NCI-H524 treated with DMSO at 0.1 percent for 48 hours (cell line): ENCODE measurements at regions not wholly inside any gene's neighbourhood (a gene's known extent, or its start where the extent isn't known, plus 50 kb on each side); places are given as distances from the start of the nearest gene placed in this dataset.
"Not testable (repeated sequence)": the region's sequence is repeated elsewhere in the genome, so short reads cannot be mapped to it uniquely, and the experiment has no call there.

Source experiments
- DNase-seq: peaks from one replicate; lab custom pipeline; 2025; lab: John Stamatoyannopoulos, UW

DNA sequence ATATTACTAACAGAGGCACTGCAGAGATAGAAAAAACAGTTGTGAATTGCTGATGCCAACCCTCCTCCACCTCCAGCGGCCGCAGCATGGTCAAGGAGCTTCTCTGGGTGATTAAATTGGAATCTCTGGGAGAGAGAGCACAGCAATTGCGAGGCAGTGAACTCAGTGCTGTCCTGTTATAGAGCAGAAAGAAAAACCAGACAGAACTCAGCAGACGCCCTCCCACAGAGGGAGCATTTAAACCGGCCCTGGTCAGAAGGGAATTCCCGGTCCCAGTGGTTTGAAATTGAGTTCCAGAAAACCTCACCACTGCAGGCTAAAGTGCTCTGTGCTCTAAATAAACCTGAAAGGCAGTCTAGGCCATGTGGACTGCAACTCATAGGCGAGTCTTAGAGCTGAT is 175.4 kb downstream of the SQOR start:
- no peak for DNase-seq

DNA sequence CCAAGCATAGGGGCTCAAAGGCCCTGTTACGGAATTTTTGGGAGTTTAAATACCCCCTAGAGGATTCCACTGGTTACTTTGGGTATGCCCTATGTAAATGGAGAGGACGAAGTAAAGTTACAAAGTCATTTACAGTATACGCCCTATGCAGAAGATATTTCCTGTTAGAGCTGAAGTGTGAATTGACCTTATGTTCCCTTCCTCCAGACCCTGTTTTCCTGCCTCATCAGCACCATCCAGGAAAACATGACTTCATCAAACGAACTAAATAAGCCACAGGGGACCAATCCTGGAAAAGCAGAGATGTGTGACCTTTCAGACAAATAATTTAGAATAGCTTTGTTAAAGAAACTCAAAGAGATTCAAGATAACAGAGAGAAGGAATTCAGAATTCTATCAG is 177.4 kb downstream of the SQOR start:
- no peak for DNase-seq

DNA sequence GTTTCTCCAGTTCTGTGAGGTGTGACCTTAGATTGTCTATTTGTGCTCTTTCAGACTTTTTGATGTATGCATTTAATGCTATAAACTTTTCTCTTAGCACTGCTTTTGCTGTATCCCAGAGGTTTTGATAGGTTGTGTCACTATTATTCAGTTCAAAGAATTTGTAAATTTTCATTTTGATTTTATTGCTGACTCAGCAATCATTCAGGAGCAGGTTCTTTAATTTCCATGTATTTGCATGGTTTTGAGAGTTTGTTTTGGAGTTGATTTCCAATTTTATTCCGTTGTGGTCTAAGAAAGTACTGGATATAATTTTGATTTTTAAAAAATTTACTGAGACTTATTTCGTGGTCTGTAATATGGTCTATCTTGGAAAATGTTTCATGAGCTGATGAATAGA is 182.7 kb downstream of the SQOR start:
- not testable (repeated sequence) for DNase-seq

DNA sequence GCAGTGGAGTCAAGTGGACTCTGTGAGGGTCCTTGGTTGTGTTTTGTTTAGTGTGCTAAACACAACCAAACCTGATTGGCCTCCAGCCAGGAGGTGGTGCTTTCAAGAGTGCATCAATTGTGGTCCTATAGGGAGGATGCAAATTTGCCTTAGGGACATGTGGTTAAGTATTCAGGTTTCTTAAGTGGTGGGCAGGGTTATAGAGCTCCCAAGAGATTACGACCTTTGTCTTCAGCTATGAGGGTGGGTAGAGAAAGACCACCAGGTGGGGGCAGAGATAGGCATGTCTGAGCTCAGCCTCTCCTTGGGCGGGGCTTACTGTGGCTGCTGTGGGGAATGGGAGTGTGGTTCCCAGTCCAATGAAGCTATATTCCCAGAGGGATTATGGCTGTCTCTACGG is 186.6 kb downstream of the SQOR start:
- DNase-seq, result no peak

DNA sequence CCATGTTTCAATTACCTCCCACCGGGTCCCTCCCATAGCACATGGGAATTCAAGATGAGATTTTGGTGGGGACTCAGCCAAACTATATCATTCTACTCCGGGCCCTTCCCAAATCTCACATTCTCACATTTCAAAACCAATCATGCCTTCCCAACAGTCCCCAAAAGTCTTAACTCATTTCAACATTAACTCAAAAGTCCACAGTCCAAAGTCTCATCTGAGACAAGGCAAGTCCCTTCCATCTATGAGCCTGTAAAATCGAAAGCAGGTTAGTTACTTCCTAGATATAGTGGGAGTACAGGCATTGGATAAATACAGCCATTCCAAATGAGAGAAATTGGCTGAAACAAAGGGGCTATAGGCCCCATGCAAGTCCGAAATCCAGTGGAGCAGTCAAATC is 188.1 kb downstream of the SQOR start:
- not testable (repeated sequence) for DNase-seq

DNA sequence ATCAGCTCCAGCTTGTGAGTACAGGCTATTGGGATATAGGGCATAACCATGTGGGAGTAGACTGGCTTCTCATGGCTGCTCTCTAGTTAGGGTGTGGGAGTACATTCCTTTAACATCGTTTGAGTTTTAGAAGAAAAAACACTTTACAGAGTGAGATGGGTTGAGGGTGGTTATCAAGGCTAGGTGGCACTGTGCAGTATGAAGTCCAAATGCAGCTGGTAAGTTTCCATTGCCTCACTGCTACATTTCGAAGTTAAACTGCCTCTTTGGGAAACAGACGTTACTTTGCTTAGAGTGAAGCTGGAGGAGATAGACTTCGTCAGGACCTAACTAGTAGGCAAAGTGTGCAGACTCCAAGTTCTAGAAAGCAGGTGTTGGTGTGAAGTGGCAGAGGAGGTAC is 192.4 kb downstream of the SQOR start:
- no peak for DNase-seq

DNA sequence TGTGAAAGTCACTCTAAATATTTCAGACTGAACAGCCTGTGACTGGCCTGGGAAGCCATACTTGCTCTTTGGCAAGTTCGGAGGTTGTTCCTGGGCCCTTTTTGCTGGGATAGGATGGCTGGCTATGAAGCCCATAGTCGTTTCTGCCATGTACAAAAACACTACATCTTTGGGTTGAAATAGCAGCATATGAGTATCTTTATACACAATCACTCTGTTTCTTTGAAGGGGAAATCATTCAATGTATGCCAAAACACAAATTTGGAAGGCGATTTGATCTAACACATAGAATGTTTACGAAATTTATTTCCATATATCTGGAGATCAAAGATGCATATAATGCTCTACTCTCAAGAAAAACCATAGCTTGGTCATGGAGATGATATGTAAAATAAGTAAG is 192.9 kb downstream of the SQOR start:
- DNase-seq, result no peak

DNA sequence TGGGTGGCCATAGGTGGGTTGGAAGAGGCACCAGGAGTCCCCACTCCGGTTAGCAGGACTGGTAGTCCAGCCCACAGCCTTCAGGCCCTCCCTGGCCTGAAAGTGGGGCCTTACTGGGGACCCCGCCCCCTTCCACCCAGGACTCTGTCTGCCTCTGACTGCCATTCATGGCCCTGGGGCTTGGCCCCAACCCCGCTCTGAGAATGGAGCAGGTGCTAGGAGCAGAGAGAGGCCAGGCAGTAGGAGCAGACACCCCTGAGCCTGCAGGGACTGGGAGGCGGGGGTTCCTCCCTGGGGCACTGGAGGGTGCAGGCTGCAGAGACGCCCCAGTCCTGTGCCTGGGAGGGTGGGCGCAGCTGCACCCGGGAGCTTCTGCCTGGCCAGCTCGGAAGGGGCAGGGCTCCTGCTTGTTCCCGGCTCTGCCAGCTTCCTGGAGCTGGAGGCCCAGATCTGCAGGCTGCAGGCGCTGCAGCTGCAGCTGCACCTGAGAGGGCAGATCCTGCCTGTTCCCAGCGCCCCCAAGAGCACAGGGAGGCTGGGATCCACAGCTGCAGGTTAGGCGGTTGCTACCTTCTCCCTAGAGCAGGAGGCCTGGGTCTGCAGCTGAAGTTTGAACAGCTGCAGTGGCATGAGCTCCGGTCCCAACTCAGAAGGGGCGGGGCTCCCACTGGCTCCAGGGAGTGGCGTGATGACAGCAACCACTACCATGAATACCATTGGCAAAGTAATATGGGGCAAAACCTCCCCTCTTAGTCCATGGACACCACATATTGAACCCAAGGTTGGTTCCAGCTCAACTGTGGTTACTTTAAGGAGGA is 194.7 kb downstream of the SQOR start:
- DNase-seq, result no peak

DNA sequence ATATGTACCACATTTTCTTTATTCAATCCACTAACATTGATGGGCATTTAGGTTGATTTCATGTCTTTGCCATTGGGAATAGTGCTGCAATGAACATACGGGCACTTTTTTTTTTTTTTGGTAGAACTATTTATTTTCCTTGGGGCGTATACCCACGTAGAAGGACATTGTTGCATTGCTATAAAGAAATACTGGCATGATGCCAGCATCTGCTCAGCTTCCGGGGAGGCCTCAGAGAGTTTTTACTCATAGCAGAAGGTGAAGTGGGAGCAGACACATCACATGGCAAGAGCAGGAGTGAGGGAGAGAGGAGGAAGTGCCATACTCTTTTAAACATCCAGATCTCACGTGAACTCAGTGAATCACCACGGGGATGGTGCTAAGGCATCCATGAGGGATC is 197.0 kb downstream of the SQOR start:
- no peak for DNase-seq

DNA sequence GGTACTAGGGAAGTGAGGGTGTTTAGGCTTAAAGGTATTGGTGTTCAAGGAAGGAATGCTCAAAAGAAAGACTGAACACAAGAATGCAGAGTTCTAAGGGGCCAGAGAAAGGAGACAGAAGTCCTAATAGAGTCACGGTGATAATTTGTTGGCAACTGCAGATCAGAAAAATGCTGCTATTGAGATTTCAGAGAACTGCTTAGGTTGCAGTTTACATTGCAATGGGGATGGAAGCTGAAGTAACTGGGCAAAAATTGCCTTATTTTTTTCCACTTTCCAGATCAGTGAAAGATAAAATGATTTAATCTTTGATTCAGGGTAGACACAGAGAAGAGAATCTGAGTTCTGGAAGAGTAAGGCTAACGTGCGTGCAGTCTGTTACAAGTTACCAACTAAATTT is 199.8 kb downstream of the SQOR start:
- no peak for DNase-seq

DNA sequence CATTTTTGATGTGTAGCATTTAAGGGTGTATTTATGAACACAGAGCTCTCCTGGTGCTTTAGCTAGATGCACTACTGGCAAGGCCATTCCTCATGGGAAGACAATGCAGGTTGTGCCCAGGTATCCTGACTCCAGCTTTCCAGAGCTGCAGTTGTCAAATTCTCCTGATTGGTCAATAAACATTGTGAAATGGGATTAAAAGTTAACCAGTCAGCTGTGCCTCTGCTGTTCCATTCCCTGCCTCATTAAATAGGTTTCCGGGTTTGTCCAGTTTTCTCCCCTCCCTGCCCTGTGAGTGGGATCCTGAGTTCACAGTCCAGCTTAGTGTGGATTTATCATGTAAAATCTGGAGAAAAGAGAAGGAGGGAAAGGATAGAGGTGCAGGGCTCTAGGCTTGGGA is 207.3 kb downstream of the SQOR start:
- no peak for DNase-seq

DNA sequence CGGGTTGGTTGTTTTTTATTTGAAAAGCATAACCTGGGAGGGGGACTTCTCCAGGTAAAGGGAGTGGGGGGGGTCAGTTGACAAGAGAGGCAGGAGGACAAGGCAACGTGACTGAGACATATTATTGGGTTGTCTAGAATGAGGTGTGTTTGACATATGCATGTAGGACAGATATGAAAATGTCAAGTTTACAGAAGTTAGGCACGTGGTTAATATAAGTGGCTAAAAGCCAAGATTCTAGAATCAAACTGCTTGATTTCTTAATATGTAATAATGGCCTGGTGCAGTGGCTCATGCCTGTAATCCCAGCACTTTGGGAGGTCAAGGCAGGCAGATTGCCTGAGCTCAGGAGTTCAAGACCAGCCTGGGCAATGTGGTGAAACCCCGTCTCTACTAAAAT is 212.8 kb downstream of the SQOR start:
- no peak for DNase-seq

DNA sequence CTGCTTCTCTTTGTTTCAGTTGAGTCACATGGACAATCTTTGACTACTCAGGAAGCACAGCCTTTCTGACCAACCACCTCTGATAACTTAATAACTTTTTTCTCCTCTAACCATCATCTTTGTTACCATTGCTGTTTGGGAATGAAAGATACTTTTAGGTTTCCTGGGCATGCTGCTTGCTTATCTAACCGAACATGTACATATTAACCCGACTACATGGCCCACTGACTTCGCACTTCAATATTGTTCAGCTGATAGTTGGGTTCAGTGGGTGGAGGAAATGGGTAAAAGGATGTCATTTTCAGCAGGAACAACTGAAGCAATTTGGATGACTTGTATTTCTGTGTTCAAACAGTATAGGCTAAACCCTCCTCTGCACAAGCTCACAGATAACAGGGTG is 214.3 kb downstream of the SQOR start:
- no peak for DNase-seq

DNA sequence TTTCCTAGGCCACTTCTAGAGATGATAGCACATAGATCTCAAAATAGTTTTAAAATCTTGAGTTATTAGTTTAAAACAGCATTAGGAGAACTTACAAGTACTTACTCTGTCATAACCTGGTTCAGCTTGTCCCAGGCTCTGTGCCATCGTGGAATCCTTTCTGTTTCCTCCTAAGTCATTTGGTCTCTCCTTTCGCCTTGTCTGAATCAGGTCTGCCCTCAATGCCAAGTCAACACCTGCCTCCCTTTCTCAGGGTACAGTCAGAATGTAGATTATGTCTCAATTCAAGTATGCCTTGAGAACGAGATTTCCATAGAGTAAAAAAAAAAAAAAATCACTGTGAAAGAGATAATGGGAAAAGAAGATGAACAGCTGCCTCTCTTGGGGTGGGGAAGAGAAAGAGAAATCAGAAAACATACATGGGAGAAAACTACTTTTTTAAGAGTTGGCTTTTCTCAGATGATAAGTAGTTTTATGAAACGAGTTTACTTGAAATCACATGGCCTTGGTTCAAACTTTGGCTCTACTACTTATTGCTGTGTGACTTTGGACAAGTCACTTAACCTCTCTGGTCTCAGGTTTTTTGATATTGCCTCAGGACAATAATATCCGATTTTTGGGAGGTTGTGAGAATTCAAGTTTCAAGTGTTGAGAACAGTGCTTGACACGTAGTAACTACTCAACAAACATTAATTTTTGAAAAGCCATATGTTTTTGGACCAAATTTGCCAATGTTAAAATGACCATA is 219.8 kb downstream of the SQOR start:
- DNase-seq, result no peak

DNA sequence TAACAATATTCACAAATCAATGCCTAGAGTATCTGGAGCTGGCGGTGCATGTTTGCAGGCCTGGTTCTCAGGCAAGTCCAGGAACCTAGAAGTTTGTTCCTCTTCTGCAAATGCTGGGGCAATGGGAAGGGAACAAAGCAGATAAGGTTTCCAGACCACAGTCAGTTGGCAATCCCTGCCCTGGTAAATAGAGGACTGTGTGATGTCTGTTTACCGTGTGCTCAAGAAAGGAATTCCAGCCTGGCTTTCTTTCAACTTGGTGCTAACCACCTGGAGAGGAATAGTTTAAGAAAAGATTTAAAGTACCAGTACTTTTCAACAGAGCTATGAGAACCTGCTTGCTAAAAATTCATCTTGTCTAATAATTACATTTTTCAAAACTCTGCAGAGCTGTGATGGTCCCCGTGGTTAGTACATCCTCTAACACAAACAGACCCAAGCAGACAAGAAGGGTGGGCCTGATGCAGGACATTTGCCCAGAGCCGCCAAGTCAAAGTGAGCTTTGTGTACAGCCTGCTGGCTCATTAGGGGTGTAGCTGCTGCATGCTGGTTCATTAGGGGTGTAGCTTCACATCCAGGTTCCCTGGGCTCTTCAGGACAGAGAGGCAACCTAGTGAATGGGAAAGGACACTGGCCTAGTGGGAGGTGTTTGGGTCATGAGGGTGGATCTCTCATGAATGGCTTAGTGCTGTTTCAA is 220.5 kb downstream of the SQOR start:
- no peak for DNase-seq

DNA sequence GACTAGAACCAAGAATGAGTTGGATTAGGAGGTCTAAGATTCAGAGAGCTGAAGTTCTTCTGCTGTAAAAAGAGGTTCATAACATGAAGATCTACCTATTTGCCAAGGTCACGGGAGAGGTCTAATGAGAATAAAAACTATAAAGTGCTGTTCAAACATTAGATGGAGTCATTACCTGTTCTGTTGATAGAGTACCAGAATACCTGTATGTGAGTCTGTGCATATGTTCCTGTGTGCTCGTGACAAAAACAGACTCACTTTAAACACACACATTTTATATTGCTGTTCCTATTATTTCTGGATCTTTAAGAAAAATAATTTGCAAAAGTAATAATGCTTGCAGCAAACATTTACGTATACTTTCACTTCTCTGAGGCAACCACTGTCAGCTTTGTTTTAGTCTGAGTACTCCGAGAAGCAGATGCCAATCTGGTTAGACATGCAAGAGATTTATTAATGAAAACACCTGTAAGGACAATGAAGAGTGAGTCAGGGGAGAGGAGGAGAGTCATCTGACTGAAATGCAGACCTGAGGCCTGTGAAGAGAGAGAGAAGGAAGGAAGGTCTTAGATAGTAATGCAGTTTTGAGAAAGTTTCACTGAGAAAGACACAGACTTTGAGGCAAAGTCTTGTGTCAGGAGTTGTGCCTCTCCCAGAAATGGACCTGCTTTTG is 221.2 kb downstream of the SQOR start:
- DNase-seq, result no peak

DNA sequence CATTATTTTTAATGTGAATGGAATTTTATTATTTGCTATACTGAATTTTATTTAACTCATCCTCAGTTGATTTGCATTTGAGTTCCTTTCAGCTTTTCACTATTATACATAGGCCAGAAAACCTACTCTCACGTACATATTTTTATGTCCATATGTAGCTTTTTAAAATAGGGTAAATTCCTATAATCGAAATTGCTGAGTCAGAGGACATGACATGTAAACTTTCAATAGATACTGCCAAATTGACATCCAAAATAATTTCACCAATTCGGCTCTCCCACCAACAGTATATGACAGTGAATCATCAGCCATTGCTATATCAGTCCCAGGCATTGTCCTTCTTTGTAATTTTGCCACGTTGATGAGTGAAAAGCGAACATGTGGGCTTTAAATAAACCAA is 222.5 kb downstream of the SQOR start:
- no peak for DNase-seq

DNA sequence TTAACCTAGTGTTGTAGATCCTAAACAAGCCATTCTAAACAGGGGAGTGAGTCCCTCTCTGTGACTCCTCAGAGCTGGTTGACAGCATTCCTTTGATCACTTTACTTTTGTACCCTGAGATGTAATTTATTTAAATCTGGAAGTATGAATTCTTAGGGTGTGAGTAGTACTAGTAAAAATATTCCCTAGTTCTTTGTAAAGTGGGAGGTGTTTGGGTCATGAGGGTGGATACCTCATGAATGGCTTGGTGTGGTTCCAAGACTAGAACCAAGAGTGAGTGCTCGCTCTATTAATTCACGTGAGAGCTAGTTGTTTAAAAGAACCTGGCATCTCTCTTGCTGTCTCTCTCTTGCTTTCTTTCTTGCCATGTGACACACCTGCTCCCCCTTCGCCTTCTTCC is 223.7 kb downstream of the SQOR start:
- DNase-seq, result no peak

DNA sequence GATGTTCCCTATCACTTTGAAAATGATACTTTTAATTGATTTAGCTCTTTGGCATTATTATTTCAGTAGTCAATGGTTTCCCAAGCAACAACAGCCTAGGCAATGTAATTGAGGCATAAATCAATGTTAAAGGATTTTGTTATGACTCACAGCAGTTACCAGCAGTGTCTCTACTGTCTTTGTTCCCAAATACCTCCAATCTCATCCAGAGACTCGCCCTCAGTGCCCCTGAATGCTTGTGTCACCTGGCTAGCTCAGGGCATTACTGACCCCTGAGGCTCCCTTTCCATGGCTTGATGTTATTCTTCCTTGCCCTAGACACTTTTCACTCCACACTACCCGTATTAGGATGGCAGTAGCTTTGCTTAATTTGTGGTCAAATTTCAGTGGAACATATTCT is 227.2 kb downstream of the SQOR start:
- DNase-seq, result no peak

DNA sequence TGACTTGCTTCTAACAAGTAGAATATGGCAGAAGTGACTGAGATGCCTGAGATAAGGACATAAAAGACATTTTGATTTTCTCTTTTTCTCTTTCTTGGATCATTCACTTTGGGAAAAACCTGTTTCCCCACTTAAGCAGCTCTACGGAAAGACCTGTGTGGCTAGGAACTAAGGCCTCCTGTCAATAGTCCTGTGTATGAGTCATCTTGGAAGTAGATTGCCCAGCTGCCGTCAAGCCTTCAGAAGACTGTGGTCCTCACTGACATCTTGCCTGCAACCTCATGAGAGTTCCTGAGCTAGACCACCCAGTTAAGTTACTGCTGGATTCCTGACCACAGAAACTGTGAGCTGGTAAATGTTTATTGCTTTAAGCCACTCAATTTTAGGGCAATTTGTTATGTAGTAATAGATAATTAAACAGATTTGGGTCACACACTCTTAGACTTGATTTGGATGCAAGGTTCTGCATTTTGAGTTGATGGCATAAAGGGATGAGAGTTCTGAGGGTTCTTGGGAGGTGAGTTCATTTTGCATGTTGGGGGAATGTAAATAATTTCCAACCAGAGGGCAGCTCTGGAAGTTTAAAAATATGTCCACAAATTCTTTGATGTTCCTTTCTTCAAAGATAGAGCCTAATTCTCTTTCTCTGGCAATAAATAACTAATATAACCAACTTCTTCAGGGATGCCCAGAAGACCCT is 229.2 kb downstream of the SQOR start:
- no peak for DNase-seq

DNA sequence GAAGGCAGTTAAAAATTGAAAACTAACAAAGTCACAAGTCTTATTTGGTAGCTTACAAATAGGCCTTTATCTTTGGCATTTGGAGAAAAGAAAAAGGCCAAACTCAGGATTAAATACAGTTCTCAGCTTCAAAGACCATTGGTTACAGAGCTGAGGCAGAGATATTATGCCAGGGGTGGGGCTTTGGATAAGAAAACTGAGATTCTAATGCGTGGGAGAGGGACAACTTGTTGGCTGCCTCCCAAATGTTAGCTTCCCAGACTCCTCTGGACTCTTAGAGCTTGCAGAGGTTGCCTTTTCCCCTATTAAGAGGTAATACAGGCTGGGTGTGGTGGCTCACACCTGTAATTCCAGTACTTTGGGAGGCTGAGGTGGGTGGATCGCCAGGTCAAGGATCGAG is 231.8 kb downstream of the SQOR start:
- no peak for DNase-seq

DNA sequence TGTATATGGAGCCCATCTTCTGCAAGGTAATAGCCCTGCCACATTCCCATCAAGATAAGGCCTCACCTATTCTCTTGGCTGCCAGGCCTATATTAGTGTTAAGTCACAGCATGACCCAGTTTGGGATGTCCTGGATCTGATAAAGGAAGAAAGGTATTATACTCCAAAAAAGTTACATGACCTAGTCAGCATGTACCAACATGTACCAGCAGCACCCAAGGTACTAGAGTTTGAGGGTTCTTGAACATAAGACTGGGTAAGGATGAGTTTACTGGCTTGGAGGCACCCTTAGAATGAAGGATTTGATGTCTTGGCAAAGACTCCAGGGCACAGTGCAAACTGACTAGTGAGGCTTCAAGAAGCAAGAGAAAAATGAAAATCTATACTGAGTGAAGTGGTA is 232.5 kb downstream of the SQOR start:
- DNase-seq, result no peak
